ENCODE measurements at regions not wholly inside any gene's neighbourhood (a gene's known extent, or its start where the extent isn't known, plus 50 kb on each side); places are given as distances from the start of the nearest gene placed in this dataset.
"Not testable (repeated sequence)": the region's sequence is repeated elsewhere in the genome, so short reads cannot be mapped to it uniquely, and the experiment has no call there.

GRCh38 chr12:46629331-46630229 lies 196.2 kb downstream of the SLC38A4 start:
- intact Hi-C loops (cut with micrococcal nuclease), result no loop called here

- intact Hi-C loops (cut with micrococcal nuclease), result no loop called here
Observed at GRCh38 chr12:46628176-46628575, 197.6 kb downstream of the SLC38A4 start.

GRCh38 chr12:46627686-46628085 lies 198.1 kb downstream of the SLC38A4 start:
- intact Hi-C loops (cut with micrococcal nuclease), result no loop called here

GRCh38 chr12:46619474-46619873 lies 206.3 kb downstream of the SLC38A4 start:
- intact Hi-C loops (cut with micrococcal nuclease), result not testable (repeated sequence)

- intact Hi-C loops (cut with micrococcal nuclease), result not testable (repeated sequence)
Observed at GRCh38 chr12:46617737-46618136, 208.1 kb downstream of the SLC38A4 start.

DNA sequence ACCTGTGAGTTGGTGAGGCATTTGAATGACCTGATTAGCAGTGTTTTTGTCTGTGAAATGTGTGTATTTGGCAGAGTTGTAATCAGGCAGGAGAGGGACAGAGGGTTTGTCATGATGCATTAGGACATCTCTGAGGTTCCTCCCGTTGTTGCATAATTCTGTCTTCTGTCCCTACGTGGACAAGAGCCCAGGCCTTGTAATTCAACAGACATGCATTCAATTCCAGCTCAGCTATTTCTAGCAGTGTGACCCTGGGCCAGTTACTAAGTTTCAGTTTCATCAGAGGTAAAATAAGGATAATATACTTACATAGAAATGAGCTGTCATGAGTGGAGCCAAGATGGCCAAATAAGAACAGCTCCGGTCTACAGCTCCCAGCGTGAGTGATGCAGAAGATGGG lies 208.6 kb downstream of the SLC38A4 start:
- intact Hi-C loops (cut with micrococcal nuclease), result no loop called here

GRCh38 chr12:46610754-46611153 lies 215.0 kb downstream of the SLC38A4 start:
- intact Hi-C loops (cut with micrococcal nuclease), result no loop called here

- intact Hi-C loops (cut with micrococcal nuclease), result loop anchor here (2.0 to 5.0 kb wide), 5 partner anchors 53 to 342 kb away; partner anchors contain the start of gene SLC38A1
Observed at GRCh38 chr12:46609674-46610073, 216.1 kb downstream of the SLC38A4 start.

GRCh38 chr12:46609273-46609623 lies 216.5 kb downstream of the SLC38A4 start:
- intact Hi-C loops (cut with micrococcal nuclease), result loop anchor here (2.0 to 5.0 kb wide), 5 partner anchors 53 to 342 kb away; partner anchors contain the start of gene SLC38A1

DNA sequence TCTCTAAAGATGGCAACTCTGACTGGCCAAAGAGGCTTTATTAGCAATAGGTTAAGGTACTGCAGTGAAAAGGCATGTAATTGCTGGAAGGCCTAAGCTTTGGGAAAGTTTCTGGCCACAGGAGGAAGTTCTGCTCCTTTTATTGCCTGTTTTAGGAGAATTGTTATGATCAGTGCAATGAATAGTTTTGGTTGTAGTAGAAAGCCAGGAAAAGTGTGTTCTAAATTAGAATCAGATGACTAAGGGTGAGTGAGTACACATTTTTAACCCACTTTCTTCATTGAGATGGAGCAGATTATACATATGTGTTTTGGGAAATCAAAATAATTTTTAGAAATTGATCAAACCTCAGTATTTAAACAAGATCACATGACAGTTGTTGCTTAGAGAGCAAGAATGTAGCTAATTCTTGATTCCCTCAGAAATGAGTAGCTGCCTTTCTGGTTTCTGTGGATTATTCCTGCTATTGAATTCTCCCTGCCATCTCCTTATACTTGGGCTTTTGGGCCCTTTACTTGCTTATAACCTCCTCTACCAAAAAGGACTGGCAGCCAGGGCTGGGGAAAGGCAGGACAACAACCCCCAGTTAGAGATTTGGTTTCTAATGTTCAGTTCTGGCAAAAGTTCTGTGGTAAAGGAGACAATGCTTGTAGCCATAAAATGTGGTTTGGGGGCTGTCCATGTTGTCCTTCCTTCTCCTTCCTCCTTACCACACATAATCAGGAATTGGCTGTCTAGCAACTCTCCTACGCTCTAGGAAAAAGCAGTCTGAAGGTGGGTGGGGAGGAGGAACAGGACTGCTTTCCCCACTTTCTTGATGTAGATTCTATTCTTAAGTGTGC lies 217.1 kb downstream of the SLC38A4 start:
- intact Hi-C loops (cut with micrococcal nuclease), result loop anchor here (2.0 to 5.0 kb wide), 5 partner anchors 54 to 341 kb away; partner anchors contain the start of gene SLC38A1

DNA sequence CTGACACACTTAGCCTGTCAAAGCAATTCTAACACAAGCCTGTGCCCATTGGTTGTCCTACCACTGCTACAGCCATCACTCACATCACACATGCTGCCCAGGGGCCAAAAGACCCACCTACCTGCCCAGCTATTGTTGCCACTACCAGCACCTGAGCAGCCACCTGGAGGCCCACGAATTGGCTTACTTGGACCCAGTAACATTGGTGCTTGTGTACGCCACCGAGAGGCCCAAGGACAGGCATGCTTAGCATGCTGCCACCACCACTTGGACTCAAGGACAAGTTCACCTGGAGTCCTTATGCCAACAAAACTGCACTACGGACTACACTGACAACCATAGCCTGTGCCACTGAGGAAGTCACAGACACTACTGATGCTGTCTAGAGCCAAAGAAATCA lies 221.1 kb downstream of the SLC38A4 start:
- intact Hi-C loops (cut with micrococcal nuclease), result loop anchor here (5.0 kb wide), 4 partner anchors 57 to 337 kb away; partner anchors contain the start of gene SLC38A1

- intact Hi-C loops (cut with micrococcal nuclease), result no loop called here
Observed at GRCh38 chr12:46603776-46604456, 221.9 kb downstream of the SLC38A4 start.

DNA sequence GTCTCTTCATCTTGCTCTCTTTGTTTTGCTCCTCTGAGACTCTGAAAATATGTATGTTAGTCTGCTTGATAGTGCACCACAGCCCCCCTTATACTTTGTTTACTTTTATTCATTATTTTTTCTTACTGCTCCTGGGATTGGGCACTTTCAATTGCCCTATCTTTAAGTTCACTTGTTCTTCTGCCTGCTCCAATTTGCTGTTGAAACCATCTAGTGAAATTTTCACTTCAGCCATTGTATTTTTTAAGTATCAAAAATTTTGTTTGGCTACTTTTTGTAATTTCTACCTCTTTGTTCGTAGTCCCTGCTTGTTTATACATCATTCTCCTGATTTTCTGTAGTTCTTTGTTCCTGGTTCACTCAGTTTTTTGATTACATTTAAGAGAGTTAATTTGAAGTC lies 223.3 kb downstream of the SLC38A4 start:
- intact Hi-C loops (cut with micrococcal nuclease), result no loop called here

DNA sequence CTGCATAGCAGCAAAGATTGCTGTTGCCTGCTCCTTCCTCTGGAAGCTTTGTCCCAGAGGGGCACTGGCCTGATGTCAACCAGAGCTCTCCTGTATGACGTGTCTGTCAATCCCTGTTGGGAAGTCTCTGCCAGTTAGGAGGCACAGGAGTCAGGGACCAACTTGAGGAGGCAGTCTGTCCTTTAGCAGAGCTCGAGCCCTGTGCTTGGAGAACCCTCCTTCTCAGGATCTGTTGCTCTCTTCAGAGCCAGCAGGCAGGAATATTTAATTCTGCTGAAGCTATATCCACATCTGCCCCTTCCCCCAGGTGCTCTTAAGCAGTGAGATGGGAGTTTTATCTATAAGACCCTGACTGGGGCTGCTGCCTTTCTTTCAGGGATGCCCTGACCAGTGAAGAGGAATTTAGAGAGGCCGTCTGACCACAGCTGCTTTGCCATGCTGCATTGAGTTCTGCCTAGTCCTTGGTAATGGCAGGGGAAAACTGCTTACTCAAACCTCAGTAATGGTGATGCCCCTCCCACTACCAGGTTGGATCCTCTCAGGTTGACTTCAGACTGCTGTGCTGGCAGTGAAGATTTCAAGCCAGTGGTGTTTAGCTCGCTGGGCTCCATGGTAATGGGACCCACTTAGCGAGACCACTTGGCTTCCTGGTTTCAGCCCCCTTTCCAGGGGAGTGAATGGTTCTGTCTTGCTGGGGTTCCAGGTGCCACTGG lies 218.6 kb upstream of the SLC38A2 start:
- intact Hi-C loops (cut with micrococcal nuclease), result no loop called here

DNA sequence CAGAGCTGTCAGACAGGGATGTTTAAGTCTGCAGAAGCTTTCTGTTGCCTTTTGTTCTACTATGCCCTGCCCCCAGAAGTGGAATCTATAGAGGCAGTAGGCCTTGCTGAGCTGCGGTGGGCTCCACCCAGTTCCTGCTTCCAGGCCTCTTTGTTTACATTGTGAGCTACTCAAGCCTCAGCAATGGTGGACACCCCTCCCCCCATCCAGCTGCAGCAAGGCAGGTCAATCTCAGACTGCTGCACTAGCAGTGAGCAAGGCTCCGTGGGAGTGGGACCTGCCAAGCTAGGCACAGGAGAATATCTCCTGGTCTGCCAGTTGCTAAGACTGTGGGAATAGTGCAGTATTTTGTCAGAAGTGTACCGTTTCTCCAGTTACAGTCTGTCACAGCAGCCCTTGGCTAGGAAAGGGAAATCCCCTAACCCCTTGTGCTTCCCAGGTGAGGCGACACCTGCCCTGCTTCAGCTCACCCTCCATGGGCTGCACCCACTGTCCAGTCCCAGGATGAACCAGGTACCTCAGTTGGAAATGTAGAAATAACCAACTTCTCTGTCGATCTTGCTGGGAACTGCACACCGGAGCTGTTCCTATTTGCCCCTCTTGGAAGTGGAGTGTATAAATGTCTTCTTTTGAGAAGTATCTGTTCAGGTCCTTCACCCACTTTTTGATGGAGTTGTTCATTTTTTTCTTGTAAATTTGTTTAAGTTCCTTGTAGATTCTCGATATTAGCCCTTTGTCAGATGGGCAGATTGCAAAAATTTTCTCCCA lies 213.5 kb upstream of the SLC38A2 start:
- intact Hi-C loops (cut with micrococcal nuclease), result no loop called here

DNA sequence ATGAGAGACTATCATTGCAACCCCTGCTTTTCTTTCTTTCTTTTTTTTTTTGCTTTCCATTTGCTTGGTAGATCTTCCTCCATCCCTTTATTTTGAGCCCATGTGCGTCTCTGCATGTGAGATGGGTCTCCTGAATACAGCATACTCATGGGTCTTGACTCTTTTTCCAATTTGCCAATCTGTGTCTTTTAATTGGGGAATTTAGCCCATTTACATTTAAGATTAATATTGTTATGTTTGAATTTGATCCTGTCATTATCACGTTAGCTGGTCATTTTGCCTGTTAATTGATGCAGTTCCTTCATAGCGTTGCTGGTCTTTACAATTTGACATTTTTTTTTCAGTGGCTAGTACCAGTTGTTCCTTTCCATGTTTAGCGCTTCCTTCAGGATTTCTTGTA lies 211.5 kb upstream of the SLC38A2 start:
- intact Hi-C loops (cut with micrococcal nuclease), result not testable (repeated sequence)

- intact Hi-C loops (cut with micrococcal nuclease), result not testable (repeated sequence)
Observed at GRCh38 chr12:46581990-46582389, 209.4 kb upstream of the SLC38A2 start.

DNA sequence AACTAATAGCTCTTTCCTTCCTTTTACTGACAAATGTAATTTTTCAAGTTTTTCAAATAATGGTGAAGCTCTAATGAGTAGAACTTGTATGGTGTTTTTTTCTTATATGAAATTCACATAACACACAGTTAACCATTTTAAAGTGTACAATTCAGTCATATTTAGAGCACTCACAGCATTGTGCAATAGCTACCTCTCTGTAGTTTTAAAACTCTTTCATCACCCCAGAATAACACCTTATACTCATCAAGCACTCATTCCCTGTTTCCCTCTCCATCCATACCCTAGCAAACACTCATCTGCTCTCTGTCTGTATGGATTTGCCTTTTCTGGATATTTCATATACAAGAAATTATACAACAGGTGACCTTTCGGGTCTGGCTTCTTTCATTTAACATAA lies 207.9 kb upstream of the SLC38A2 start:
- intact Hi-C loops (cut with micrococcal nuclease), result no loop called here

DNA sequence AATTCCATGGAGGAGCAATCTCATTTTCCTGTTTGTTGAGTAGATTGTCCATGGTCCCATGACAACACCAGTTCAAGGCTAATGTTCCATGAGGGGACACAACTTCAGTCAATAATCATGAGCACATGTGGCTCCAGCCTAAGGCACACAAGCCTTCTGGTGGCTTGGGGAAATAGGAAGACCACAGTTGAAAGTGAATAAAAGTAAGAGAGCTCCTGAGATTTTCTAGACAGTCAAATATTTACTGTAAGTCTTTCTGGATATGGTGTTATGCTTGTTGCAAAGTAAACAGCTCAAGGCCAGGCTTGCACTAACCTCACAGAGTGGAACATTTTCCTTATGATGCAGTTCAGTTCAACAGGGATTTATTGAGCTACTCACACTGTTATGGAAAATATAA lies 206.9 kb upstream of the SLC38A2 start:
- intact Hi-C loops (cut with micrococcal nuclease), result no loop called here

Measured in T-helper 2 cell treated with Interferon-gamma antibody and Interleukin-4, amounts not matched to agents 100 ng/mL and 5 ng/mL, for 36 hours (primary cell).